Stomach (tissue), 4 donors: ENCODE measurements at regions not wholly inside any gene's neighbourhood (a gene's known extent, or its start where the extent isn't known, plus 50 kb on each side); places are given as distances from the start of the nearest gene placed in this dataset.

ENCODE experiments used
- CTCF ChIP-seq, 7 experiments: fragments of 450-650 bp in 4 of 7; fragments of 200-600 bp in 3 of 7; sonication (generic) in 3 of 7; IDR thresholded peaks; one replicate each; pipeline ENCODE4 v1.5.1; 2016 to 2019; ENCODE audit warnings: antibody characterized with exemption in 7 of 7, control low read depth in 2 of 7, mild to moderate bottlenecking in 1 of 7
- POLR2A ChIP-seq, 4 donors: fragments of 450-650 bp; IDR thresholded peaks; one replicate each; pipeline ENCODE4 v1.6.1; 2016; ENCODE audit warnings: antibody characterized with exemption in 4 of 4, control low read depth in 2 of 4, mild to moderate bottlenecking in 1 of 4, moderate library complexity in 1 of 4

DNA sequence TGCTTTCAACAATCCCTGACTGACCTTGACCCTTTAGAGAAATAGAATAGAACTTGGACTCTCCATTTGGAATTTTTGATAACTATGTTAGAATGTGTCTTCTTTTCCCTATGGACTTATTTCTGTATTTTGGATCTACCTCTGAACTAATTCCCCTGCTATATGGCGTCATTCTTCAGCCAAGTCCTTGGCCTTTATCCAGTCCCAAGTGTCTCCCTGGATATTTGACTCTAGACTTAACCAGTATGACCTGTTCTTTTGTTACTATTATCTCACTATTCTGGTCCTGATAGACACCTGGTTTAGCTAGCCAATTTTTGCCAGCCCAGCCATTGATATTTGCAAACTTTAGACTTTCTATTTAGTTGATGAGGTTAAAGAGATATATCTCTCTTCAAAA lies 186.8 kb downstream of the KCNS3 start:
- TF ChIP-seq CTCF (IDR thresholded peaks at IDR 0.05) (no peak), POLR2A (IDR thresholded peaks at IDR 0.05) (no peak)
